Transverse colon (tissue), 3 donors: ENCODE measurements at regions not wholly inside any gene's neighbourhood (a gene's known extent, or its start where the extent isn't known, plus 50 kb on each side); places are given as distances from the start of the nearest gene placed in this dataset.

Source experiments
- POLR2A ChIP-seq: fragments of 450-650 bp; IDR thresholded peaks from one replicate; pipeline ENCODE4 v1.6.1; 2016; ENCODE audit warnings: antibody characterized with exemption, mild to moderate bottlenecking, moderate library complexity
- TF ChIP-seq, protein P1 (sequence below), 5 experiments: fragments of 200-600 bp in 3 of 5; fragments of 450-650 bp in 2 of 5; sonication (generic) in 3 of 5; IDR thresholded peaks; 1 replicate in 2 of 5; 2 replicates in 3 of 5; pipeline ENCODE4 v1.5.1; 2016 to 2017; ENCODE audit warnings: antibody characterized with exemption in 5 of 5, inconsistent platforms in 3 of 5, mild to moderate bottlenecking in 2 of 5, moderate library complexity in 1 of 5

DNA sequence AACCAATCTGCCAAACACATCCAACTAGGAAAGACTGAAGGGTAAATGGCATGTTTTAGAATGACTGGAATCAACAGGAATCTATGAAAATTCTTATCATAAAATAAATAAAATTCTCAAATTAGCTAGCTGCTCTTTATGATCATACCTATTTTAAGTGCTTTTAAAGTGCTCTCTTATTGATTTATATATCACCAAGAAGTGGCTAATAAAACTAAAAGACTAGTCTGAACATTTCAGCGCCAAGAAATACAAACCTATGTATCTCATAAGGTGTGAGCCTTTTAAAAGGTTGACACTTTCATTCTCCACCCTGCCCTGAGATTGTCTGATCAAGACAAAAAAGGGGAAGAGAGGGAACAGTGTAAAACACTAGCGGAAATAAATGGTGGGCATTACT is 136.8 kb upstream of the ARHGAP42 start:
- TF ChIP-seq, protein P1, sequence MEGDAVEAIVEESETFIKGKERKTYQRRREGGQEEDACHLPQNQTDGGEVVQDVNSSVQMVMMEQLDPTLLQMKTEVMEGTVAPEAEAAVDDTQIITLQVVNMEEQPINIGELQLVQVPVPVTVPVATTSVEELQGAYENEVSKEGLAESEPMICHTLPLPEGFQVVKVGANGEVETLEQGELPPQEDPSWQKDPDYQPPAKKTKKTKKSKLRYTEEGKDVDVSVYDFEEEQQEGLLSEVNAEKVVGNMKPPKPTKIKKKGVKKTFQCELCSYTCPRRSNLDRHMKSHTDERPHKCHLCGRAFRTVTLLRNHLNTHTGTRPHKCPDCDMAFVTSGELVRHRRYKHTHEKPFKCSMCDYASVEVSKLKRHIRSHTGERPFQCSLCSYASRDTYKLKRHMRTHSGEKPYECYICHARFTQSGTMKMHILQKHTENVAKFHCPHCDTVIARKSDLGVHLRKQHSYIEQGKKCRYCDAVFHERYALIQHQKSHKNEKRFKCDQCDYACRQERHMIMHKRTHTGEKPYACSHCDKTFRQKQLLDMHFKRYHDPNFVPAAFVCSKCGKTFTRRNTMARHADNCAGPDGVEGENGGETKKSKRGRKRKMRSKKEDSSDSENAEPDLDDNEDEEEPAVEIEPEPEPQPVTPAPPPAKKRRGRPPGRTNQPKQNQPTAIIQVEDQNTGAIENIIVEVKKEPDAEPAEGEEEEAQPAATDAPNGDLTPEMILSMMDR (IDR thresholded peaks at IDR 0.05): no peak
- TF ChIP-seq POLR2A: no peak
